C4-2B (cell line): ENCODE measurements at regions not wholly inside any gene's neighbourhood (a gene's known extent, or its start where the extent isn't known, plus 50 kb on each side); places are given as distances from the start of the nearest gene placed in this dataset.

Source experiments
- H3K27ac ChIP-seq: fragments of 450-650 bp; 2 replicates; pipeline ENCODE4 v1.5.1; 2017
- CTCF ChIP-seq: fragments of 450-650 bp; conservative IDR thresholded peaks from 2 replicates; pipeline ENCODE4 v1.5.1; 2017; ENCODE audit warnings: mild to moderate bottlenecking
- ZFX ChIP-seq: fragments of 450-650 bp; IDR thresholded peaks from 2 replicates; pipeline ENCODE4 v1.6.1; 2017

- H3K27ac ChIP-seq: no peak overlapping the region
- TF ChIP-seq ZFX (no peak), CTCF (no peak)
Observed at GRCh38 chr11:80103142-80103859, 662.5 kb upstream of the TENM4 start.

- TF ChIP-seq CTCF (no peak), ZFX (no peak)
- H3K27ac ChIP-seq: no peak overlapping the region
Observed at GRCh38 chr11:80097146-80097545, 656.3 kb upstream of the TENM4 start.

GRCh38 chr11:80096736-80097135, 655.9 kb upstream of the TENM4 start:
- H3K27ac ChIP-seq: no peak overlapping the region
- TF ChIP-seq ZFX: no peak
- TF ChIP-seq CTCF: no peak

DNA sequence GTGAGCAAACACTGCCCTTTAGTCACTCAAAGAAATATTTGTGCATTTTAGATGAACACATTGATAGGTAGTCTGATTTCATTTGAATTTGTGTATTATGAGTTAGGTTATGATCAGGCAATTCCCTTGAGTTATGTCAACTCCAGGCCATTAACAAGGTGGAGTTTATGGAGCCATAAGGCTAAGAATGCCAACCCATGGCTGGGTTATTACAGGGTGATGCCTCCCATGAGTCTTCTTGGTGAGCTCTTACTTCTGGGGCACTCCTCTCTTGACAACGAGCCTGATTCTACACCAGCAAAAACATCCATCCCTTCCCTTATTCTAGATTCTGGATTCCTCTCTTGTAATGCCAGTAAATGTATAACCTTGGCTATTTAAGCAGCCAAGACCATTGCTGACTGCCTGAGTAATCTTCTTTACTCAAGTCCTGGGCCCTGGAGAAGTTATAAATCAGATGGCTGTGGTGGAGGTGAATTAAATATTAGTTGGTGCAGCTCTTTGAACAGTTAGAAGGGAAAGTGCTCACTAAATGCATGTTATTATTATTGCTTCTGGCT, 645.7 kb upstream of the TENM4 start:
- H3K27ac ChIP-seq: no peak overlapping the region

DNA sequence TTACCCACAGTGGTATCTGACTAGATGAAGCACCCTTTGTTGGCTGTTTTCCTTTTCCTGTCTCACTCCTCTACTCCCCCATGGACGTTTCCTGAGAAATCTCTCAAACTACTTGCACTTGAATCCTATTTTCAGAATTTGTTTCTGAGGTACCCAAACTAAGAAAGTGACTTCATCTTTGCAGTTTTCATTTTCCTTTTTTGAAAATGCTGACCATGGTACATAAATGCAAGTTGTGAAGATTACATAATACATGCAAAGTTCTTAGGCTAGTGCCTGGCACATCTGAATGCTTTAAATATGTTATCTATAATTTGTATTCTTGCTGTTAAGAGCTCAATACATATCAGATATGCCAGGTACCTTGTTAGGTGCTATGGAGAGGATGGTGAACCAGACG, 644.7 kb upstream of the TENM4 start:
- TF ChIP-seq CTCF (no peak), ZFX (no peak)
- no peak overlapping the region for H3K27ac ChIP-seq

More for the DNA sequence above, 645.7 kb upstream of the TENM4 start:
- TF ChIP-seq CTCF (no peak), ZFX (no peak)

- TF ChIP-seq CTCF: no peak
- TF ChIP-seq ZFX: no peak
- no peak overlapping the region for H3K27ac ChIP-seq
Observed at GRCh38 chr11:80084608-80085007, 643.8 kb upstream of the TENM4 start.

GRCh38 chr11:80083531-80083951, 642.7 kb upstream of the TENM4 start:
- H3K27ac ChIP-seq: no peak overlapping the region
- no peak for TF ChIP-seq ZFX
- no peak for TF ChIP-seq CTCF
